GM21576 (cell line): ENCODE measurements at regions not wholly inside any gene's neighbourhood (a gene's known extent, or its start where the extent isn't known, plus 50 kb on each side); places are given as distances from the start of the nearest gene placed in this dataset.

Source experiments
- ATAC-seq: cut with Tn5 transposase; IDR thresholded peaks from one replicate; pipeline ENCODE4 v1.9.1; 2021; ENCODE audit warnings: mild to moderate bottlenecking, moderate library complexity; ENCODE audit not compliant: unreplicated experiment

DNA sequence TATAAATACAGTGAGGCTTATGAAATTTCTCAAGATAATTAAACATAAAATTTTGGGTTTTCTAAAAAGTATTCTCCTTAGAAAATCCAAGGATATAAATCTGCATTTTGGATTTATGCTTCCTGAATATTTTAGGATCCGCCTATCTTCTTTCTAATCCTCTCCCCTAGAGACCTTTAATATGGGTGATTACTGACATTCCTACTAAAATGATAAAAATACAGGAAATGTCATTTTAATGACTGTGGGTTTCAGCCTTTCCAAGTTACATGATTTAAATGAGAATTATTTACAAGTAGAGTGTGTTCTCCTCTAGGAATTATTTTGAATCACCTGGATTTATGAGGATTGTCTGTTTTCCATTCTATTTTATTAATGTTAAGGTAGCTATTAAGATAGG is 150.4 kb downstream of the C7orf25 start:
- ATAC-seq = no peak

DNA sequence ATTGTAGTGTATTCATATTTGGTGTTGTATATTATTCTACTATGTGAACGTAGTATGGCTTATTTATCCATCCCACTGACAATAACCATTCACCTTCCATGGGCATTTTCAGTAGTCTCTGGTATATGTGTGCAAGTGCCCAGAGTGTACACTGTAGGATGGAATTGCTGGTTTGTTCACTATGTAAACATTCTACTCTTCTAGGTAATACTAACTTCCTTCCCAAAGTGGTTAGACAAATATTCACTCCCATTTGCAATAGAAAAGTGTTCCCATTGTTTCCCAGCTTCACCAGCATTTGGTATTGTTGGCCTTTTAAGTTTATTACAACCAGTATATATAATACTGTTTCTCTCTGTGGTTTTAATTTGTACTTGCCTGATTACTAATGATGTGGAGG is 153.7 kb downstream of the C7orf25 start:
- no peak for ATAC-seq

DNA sequence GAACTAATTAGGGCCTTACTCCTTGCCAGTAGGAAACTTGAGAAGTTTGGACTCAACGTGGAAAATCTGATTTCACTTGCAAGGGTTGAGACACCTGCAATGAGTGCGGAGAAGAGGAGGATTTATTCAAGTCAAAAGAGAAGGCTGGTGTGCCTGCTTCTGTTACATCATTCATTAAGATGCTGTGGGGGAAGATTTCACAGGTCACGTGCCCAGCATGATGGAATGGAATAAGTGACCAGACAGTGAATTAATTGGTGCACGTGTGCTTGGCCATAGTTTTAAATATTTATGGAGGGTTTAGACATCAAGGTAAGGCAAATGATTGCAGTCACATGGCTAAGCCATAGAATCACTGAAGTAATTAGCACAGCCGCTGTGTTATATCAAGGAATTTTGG is 155.0 kb downstream of the C7orf25 start:
- no peak for ATAC-seq

DNA sequence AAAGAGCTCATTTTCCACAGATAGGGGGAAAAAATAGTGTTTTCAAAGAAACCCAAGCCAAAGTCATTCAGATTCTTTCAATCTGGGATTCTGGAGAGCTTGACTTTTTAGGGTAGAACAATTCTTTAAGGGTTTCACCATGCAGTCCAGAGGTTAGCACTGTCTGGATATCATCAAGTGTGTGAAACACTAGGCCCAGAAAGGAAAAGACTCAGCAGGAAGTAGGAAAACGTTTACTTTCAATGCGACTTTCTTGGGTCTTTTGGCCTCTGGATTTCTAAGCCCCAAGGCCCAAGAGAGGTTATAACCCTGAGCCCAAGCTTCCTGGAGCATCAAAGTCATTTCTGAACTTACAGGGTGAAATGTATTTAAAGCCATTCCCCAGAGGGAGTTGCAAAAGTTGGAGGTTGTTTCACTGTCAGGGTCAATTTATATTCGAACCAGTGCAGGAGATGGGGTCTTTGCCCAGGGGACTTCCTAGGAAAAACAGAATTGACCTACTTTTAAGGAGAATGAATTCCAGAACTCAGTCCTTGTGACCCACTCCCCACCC is 158.0 kb downstream of the C7orf25 start:
- no peak for ATAC-seq

DNA sequence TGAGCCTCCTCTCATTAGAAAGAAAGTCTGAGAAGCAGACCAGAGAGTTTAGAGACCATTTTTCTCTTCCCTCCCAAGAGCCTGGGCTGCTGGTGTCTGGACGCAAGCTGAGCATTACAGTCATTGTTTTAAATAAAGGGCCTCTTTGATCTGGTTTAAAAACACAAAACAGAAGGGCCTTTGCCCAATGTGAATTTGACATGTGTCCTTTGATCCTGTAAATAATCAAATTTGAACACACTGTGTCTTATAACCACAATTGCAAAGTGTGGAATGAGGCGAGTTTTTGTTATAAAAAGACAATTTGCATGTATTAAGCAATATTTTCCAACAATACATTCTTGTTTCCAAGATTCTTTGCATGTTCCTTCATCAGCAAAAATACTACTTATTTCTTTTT is 158.5 kb downstream of the C7orf25 start:
- no peak for ATAC-seq

DNA sequence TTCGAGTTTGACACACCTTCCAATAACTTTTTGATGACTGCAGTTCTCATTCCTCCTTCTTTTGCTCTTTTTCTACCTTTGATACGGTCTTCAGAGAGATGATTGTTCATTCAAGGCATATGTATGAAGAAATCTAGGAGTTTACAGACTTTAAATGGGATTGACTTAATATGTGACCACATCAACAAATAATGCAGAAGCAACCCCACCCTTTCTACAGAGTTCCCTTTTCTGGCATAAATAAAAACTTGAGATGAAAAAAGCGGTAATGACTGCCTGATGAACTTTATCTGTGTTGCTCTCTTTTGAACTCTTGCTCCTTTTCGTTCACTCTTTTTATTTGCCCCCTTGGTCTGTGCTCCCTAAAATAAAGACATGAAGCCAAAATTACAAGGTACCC is 161.7 kb downstream of the C7orf25 start:
- no peak for ATAC-seq

DNA sequence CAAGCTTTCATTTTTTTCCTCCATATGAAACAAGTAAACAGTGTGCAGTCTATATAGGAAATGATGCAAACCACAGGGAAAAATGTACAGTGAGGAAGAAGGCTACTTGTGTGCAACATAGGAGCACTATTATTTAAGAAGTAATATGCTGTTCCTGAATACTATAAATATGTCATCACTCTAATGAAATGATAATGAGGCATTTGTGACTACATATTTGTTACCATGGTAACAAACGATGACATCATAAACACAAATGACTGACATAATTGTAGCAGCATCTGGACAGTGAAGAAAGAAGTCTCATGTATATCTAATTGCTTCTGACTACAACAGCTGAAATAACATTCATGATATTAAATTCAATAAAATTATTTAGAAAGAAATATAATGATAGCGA is 164.8 kb downstream of the C7orf25 start:
- no peak for ATAC-seq

DNA sequence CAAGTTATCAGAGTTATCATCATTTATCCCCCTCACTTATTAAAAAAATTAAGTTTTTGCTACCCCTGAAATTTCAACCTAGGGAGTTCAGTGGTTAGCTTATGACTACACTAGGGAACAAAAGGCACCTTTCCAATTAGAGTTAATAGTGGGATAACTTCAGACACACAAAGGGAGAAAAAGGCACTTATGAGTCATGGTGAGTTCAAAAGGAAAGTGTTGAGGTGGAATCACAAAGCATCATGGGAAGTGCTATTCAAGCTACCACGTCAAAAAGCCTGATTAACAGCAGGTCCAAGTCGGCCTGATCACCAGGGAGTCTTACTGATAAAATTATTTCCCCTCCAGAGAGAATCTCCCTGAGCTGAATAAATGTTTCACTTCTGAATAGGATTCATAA is 165.7 kb downstream of the C7orf25 start:
- no peak for ATAC-seq

DNA sequence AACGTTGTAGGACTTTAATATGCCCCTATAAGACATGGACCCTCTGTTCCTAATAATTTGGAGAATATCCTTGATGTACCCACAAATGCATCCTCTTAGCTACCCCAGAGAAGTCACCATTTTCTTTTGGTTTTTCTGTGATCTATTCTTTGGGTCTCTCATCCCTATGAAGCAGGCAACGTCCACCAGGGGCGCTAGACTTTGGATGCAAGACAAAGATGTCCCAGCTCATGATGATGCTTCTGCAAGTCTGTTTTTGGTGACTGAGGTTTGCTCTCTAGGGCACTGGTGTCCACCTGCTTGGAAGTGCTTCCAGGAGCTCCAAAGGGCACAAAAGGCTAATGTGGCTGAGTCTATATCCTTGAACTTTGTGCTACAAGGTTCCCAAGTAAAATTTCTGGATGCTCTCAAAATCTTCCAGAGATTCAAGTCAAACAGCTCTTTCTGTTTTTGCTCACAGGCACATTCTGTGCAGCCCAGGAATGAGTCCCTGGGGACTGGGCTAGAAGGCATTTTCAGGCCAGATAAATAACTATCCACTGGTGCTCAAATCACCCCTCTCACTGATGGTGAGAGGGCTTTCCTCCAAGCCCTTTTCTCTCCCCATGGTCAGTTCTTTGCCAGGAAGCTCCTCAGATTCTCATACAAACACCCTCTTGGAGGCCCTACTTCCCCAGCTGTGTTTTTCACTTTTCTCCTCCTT is 166.4 kb downstream of the C7orf25 start:
- ATAC-seq = no peak

DNA sequence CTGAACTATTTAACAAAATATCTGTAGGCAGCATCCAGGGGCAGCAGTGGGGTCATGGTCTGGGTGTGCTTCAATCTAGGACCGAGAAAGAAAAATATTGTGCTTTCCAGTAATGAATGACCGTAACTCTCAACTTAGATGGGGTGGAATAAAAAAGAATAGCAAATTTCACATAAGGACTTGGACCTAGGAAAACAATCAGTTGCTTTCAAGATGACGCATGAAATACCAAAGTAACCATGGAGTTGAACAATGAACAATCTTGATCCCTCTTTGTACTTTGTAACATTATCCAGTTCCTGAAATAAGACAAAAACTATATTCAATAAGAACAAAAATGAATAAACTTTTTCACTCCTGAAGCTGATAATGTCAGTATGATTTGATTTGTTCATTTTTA is 167.1 kb downstream of the C7orf25 start:
- ATAC-seq = no peak

DNA sequence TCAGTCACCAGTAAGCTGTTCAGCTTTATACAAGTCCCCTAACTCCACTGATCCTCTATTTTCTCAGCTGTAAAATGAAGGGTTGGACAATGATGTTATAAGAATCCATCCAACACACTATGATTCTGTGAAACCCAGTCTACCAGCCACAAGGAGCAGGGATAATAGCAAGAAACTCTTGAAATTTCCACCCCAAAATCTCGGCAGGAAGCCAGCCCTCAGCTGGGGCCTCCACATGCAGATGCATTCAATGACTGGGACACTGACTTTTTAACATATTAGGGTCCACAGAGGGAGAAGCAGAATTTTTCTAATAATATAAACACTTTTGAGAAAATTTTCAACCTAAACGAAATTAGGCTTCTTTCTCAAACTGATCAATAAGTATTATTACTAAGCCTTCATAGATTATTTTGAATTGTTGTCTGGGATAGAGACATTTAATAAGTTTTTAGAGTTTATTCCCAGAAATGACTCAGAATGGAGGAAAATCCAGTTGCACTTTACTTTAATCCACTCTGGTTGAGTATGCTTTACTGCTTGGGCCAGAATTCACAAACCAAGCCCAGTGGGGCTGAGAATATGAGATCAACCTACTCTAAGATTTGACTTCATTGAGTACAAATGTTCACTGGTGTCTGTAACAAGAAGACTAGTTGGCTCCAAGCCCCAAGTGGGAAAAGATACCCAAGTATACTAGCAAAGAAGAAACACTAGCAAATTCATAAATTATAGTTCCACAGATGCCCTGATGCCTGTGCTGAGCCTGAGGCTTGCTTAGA is 168.6 kb downstream of the C7orf25 start:
- ATAC-seq = no peak

DNA sequence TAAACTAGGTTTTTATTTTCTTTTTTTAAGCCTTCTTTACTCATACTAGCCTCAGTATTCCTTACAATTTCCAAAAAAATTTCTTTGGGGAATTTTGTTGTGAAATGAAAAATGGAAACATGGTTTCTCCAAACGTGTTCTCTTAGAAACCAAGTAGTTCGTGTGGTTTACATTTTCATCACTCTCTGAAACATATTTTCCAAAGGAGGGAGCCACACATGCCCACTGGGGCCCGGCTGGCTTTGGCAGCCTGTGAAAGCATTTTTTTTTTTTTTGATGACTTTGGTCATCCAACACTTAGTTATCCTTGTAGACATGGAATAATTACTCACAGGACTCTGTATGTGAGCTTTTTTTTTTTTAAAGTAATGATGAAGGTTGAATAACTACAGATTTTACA is 169.6 kb downstream of the C7orf25 start:
- no peak for ATAC-seq

DNA sequence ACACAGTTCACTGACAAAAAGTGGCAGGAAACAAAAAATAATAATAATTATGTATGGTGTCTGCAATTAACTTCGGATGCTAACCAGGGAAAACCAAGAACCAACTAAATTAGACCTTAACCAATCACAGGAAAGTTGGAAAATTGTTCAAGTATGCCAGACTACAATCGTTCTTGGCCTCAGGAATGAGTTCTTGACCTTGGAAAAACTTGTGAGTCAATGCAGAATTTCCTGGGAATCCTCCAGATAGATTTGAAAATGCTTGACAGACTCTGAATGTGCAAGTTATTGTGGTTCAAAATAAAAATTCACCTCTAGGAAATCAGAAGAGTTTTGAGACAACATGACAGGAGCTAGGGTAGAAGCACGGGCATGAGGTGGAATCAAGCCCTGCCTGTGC is 171.5 kb downstream of the C7orf25 start:
- no peak for ATAC-seq

DNA sequence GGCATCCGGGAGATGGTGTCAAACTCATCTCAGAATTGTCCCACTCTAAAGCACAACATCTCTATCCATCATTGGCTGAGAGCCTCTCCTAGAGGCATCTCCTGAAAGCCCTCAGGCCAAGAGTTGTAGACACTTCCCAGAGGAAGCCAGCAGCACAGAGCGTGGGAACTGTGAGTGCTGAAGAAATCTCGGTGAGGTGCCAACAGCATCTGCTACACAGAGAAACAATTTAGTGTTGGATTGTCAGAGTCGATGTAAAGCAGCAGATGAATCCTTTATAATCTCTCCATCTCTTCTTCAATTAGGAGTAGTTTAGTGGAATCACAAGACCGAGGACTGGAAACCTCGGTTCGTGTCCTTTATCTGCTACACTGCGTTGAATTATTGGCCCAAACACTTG is 172.2 kb downstream of the C7orf25 start:
- no peak for ATAC-seq

DNA sequence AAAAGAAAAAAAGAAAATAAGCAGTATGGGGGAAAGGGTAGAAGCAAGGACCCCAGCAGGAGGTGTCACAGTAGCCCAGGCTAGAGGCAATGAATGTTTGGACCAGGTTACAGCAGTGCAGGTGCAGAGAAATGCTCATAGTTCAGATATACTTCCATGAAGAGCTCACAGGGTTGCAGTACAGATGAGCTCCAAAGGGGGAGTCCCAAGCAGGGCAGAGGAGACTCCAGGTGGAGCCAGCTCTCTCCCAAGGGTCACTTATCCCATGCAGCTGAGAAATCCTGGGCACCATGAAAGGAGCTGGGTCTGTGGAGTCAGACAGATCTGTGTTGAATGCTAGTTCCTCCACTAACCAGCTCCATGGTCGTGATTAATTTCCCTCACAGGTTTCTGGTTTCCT is 174.9 kb downstream of the C7orf25 start:
- no peak for ATAC-seq

DNA sequence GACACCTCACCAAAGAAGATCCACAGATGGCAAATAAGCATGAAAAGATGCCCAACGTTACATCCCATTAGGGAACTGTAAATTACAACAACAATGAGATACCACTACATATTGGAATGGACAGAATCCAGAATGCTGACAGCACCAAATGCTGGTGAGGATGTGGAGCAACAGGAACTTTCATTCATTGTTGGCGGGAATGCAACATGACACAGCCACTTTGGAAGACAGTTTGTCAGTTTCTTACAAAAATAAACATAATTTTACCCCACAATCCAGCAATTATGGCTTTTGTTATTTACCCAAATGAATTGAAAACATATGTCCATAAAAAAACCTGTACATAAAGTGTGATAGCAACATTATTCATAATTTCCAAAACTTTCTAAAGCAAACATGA is 176.8 kb downstream of the C7orf25 start:
- ATAC-seq = no peak

DNA sequence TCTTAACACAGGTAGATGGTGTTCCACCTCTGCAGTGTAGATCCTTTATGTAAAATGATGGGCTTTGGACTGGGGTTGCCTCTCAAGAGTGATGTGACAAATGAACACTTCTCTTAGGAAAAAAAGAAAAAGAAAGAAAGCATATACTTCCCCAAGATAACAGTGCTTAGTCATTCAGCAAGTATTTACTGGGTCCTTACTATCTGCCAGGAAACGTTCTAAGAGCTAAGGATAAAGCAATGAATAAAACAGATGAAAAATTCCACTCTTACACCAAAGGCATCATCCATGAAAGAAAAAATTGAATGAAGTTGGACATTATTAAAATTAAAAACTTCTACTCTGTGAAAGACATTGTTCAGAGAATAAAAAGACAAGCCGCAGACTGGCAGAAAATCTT is 177.3 kb downstream of the C7orf25 start:
- ATAC-seq = no peak

DNA sequence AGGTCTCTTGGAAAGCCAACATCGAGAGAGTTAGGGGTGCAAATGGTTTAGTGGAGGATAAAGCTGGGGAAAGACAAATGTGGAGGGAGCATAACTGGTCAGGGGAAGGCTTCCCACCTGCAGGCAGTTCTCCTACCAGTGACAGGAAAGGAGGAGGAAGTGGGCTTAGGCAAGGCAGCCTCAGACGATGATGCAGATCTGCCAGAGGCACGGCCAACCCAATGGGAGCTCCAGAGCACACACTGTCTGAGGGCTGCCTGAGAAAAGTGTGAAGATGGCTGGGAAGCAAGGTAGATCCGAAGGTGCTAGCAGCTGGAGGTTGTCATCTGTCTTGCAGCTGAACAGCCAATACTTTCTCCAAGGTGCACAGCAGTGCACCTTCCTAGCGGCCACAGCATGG is 178.8 kb downstream of the C7orf25 start:
- ATAC-seq = no peak

DNA sequence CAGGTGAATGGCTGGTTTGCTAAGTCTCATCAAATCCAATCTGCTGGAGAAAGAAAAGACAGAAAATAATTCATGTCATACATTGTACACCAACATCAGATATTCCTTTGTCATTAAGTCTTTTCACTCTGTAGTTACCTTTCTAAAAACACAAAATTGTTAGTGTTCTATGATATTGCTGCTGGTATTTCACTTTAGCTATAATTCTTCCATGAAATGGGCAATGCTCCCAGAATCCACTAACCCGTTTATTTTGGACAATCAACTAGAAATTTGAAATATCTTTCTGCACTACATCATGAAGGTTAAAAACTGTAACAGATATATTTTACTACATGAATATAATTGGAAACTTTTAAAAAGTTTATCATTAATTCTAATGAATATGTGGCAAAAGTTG is 181.3 kb downstream of the C7orf25 start:
- no peak for ATAC-seq

DNA sequence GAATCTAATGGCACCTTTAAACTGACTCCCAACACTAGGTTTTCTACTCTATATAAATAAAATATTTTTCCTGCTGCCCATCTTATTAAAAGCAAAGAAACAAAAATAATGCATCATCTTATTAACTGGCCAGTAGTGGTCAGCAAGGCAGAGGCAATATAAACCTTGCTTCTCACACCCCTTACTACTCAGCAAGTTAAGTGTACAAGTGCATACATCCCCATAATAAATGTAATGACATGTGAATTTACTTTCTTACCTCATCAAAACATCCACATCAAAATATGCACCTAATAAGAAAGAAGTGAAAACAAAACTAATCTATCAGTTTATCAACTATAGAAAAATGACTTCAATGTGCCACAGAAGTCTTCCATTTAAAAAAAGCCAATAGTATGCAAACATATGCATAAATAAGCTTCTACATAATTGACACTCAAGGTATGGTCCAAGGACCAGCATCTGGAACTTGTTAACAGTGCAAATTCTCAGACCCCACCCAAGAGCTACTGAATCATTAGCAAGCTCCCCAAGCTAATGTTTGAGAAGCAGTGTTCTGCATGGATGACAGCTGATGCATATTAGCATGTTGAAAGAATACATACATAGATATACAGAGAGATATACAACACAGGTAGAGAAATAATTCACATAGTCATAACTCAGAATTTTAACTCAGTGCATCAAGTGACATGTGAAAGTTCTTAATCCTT is 182.7 kb downstream of the C7orf25 start:
- ATAC-seq = no peak

DNA sequence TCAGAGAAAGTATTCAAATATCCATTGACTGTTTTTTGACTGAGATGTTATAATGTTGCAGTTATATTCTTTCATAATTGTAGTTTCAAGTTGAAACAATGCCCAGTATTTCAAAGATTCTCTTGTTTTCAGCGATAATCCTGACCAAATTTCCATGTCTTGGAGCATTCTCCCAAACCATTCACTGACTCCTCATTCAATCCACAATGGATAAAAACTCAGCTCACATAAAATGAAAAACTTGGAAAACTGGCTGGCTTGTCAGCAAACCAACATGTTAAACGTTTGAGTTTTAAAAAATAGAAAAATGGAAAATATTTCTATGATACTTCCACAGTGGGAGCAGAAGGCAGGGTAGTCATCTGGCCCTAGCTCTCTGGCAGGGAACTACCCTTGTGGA is 184.4 kb downstream of the C7orf25 start:
- no peak for ATAC-seq
